Activated CD8-positive, alpha-beta memory T cell treated with anti-CD3 and anti-CD28 coated beads, Interleukin-2, amount 10 ng/mL, durations not matched to agents 7 days and 5 days (primary cell): ENCODE measurements at regions not wholly inside any gene's neighbourhood (a gene's known extent, or its start where the extent isn't known, plus 50 kb on each side); places are given as distances from the start of the nearest gene placed in this dataset.
"Not testable (repeated sequence)": the region's sequence is repeated elsewhere in the genome, so short reads cannot be mapped to it uniquely, and the experiment has no call there.

Source experiments
- ATAC-seq: fragments of 150-1000 bp; cut with Tn5 transposase; one replicate; pipeline ENCODE4 v1.10.0; 2021; ENCODE audit warnings: moderate library complexity
- CTCF ChIA-PET: fragments of 350-600 bp; sonication (Branson Sonifier 250); formaldehyde crosslinking; loops from one replicate; lab custom pipeline; 2021; ENCODE audit warnings: antibody characterized with exemption; lab: Charles Lee
- DNase-seq: peaks from one replicate; pipeline ENCODE4 v3.0.0-alpha.2; 2020
- H3K27ac Mint-ChIP-seq: one replicate; pipeline ENCODE4 v1.8.0; 2021; ENCODE audit warnings: mild to moderate bottlenecking, mixed read lengths
- H3K27me3 Mint-ChIP-seq: one replicate; pipeline ENCODE4 v1.8.0; 2021; ENCODE audit warnings: mixed read lengths
- H3K36me3 Mint-ChIP-seq: one replicate; pipeline ENCODE4 v1.8.0; 2021; ENCODE audit warnings: mild to moderate bottlenecking, mixed read lengths
- H3K4me1 Mint-ChIP-seq: one replicate; pipeline ENCODE4 v1.8.0; 2021; ENCODE audit warnings: mixed read lengths
- H3K4me3 Mint-ChIP-seq: one replicate; pipeline ENCODE4 v1.8.0; 2021; ENCODE audit warnings: mild to moderate bottlenecking, moderate library complexity, mixed read lengths
- H3K9me3 Mint-ChIP-seq: one replicate; pipeline ENCODE4 v1.8.0; 2022; ENCODE audit warnings: low read depth, mixed read lengths

GRCh38 chr3:80727561-80727960 is 959.8 kb upstream of the ROBO1 start:
- H3K9me3 Mint-ChIP-seq, H3K27ac Mint-ChIP-seq, H3K4me3 Mint-ChIP-seq, CTCF ChIA-PET, ATAC-seq, H3K4me1 Mint-ChIP-seq, H3K36me3 Mint-ChIP-seq, H3K27me3 Mint-ChIP-seq, DNase-seq: not testable (repeated sequence)

GRCh38 chr3:80709597-80710322 is 942.0 kb upstream of the ROBO1 start:
- CTCF ChIA-PET, H3K27me3 Mint-ChIP-seq, DNase-seq, H3K36me3 Mint-ChIP-seq, H3K27ac Mint-ChIP-seq, H3K4me1 Mint-ChIP-seq, ATAC-seq, H3K4me3 Mint-ChIP-seq: not testable (repeated sequence)
- peaks cover 17% of the 10 kb centered on the region for H3K9me3 Mint-ChIP-seq

- H3K9me3 Mint-ChIP-seq = peaks cover 21% of the 10 kb centered on the region
- ATAC-seq (no peak), DNase-seq (no peak)
- no peaks in the 10 kb centered on the region for H3K27me3 Mint-ChIP-seq
- no peak overlapping the region for H3K4me3 Mint-ChIP-seq
- no peaks in the 10 kb centered on the region for H3K36me3 Mint-ChIP-seq
- H3K4me1 Mint-ChIP-seq = no peaks in the 10 kb centered on the region
- CTCF ChIA-PET = no interaction called here
- no peak overlapping the region for H3K27ac Mint-ChIP-seq
Measured at GRCh38 chr3:80705290-80705689, 937.5 kb upstream of the ROBO1 start.

GRCh38 chr3:80701349-80701748 is 933.6 kb upstream of the ROBO1 start:
- no peaks in the 10 kb centered on the region for H3K36me3 Mint-ChIP-seq
- H3K4me3 Mint-ChIP-seq = no peak overlapping the region
- no peaks in the 10 kb centered on the region for H3K27me3 Mint-ChIP-seq
- DNase-seq (no peak), ATAC-seq (no peak)
- peaks cover 19% of the 10 kb centered on the region for H3K9me3 Mint-ChIP-seq
- no peaks in the 10 kb centered on the region for H3K4me1 Mint-ChIP-seq
- H3K27ac Mint-ChIP-seq = no peak overlapping the region
- CTCF ChIA-PET = no interaction called here

GRCh38 chr3:80697291-80697690 is 929.5 kb upstream of the ROBO1 start:
- no peak overlapping the region for H3K27ac Mint-ChIP-seq

GRCh38 chr3:80696280-80696679 is 928.5 kb upstream of the ROBO1 start:
- ATAC-seq (no peak), DNase-seq (no peak)
- CTCF ChIA-PET = no interaction called here
- Mint-ChIP-seq H3K4me3 (no peak overlapping the region), H3K27me3 (no peaks in the 10 kb centered on the region), H3K36me3 (no peaks in the 10 kb centered on the region), H3K4me1 (no peaks in the 10 kb centered on the region), H3K9me3 (peaks cover 10% of the 10 kb centered on the region), H3K27ac (no peak overlapping the region)

More at GRCh38 chr3:80697291-80697690, 929.5 kb upstream of the ROBO1 start:
- Mint-ChIP-seq H3K4me1 (no peaks in the 10 kb centered on the region), H3K27me3 (no peaks in the 10 kb centered on the region), H3K9me3 (peaks cover 8% of the 10 kb centered on the region), H3K36me3 (no peaks in the 10 kb centered on the region), H3K4me3 (no peak overlapping the region)
- ATAC-seq = no peak
- CTCF ChIA-PET = no interaction called here
- no peak for DNase-seq

GRCh38 chr3:80688814-80689213 is 921.0 kb upstream of the ROBO1 start:
- H3K4me1 Mint-ChIP-seq = no peaks in the 10 kb centered on the region
- peaks cover 7% of the 10 kb centered on the region for H3K9me3 Mint-ChIP-seq
- no peaks in the 10 kb centered on the region for H3K36me3 Mint-ChIP-seq
- CTCF ChIA-PET = no interaction called here
- no peaks in the 10 kb centered on the region for H3K27me3 Mint-ChIP-seq
- ATAC-seq = no peak
- no peak overlapping the region for H3K27ac Mint-ChIP-seq
- no peak overlapping the region for H3K4me3 Mint-ChIP-seq
- DNase-seq = no peak

- DNase-seq = no peak
- Mint-ChIP-seq H3K36me3 (no peaks in the 10 kb centered on the region), H3K4me1 (no peaks in the 10 kb centered on the region), H3K27me3 (no peaks in the 10 kb centered on the region), H3K4me3 (no peak overlapping the region), H3K9me3 (peaks cover 8% of the 10 kb centered on the region), H3K27ac (no peak overlapping the region)
- CTCF ChIA-PET = no interaction called here
- ATAC-seq = no peak
Measured at GRCh38 chr3:80682951-80683350, 915.2 kb upstream of the ROBO1 start.

GRCh38 chr3:80682235-80682634 is 914.4 kb upstream of the ROBO1 start:
- no peak for DNase-seq
- Mint-ChIP-seq H3K27me3 (no peaks in the 10 kb centered on the region), H3K9me3 (peaks cover 8% of the 10 kb centered on the region), H3K4me1 (no peaks in the 10 kb centered on the region), H3K27ac (no peak overlapping the region), H3K4me3 (no peak overlapping the region), H3K36me3 (no peaks in the 10 kb centered on the region)
- CTCF ChIA-PET = no interaction called here
- no peak for ATAC-seq

GRCh38 chr3:80677796-80678195 is 910.0 kb upstream of the ROBO1 start:
- ATAC-seq (no peak), DNase-seq (no peak)
- no peak overlapping the region for H3K27ac Mint-ChIP-seq
- H3K9me3 Mint-ChIP-seq = peaks cover 13% of the 10 kb centered on the region
- H3K27me3 Mint-ChIP-seq = no peaks in the 10 kb centered on the region
- H3K4me3 Mint-ChIP-seq = no peak overlapping the region
- H3K36me3 Mint-ChIP-seq = no peaks in the 10 kb centered on the region
- no peaks in the 10 kb centered on the region for H3K4me1 Mint-ChIP-seq
- CTCF ChIA-PET = no interaction called here

GRCh38 chr3:80676866-80677265 is 909.1 kb upstream of the ROBO1 start:
- H3K27me3 Mint-ChIP-seq = no peaks in the 10 kb centered on the region
- no peak overlapping the region for H3K27ac Mint-ChIP-seq
- ATAC-seq = no peak
- no peak for DNase-seq
- H3K36me3 Mint-ChIP-seq = no peaks in the 10 kb centered on the region
- H3K4me3 Mint-ChIP-seq = no peak overlapping the region
- no peaks in the 10 kb centered on the region for H3K4me1 Mint-ChIP-seq
- H3K9me3 Mint-ChIP-seq = peaks cover 9% of the 10 kb centered on the region
- CTCF ChIA-PET = no interaction called here

GRCh38 chr3:80676261-80676660 is 908.5 kb upstream of the ROBO1 start:
- ATAC-seq (no peak), DNase-seq (no peak)
- no peak overlapping the region for H3K27ac Mint-ChIP-seq
- H3K4me3 Mint-ChIP-seq = no peak overlapping the region
- H3K4me1 Mint-ChIP-seq = no peaks in the 10 kb centered on the region
- peaks cover 9% of the 10 kb centered on the region for H3K9me3 Mint-ChIP-seq
- H3K27me3 Mint-ChIP-seq = no peaks in the 10 kb centered on the region
- H3K36me3 Mint-ChIP-seq = no peaks in the 10 kb centered on the region
- CTCF ChIA-PET = no interaction called here

- Mint-ChIP-seq H3K27me3 (no peaks in the 10 kb centered on the region), H3K36me3 (no peaks in the 10 kb centered on the region), H3K27ac (no peak overlapping the region), H3K4me3 (no peak overlapping the region), H3K9me3 (peaks cover 9% of the 10 kb centered on the region), H3K4me1 (no peaks in the 10 kb centered on the region)
- ATAC-seq (no peak), DNase-seq (no peak)
- CTCF ChIA-PET = no interaction called here
Measured at GRCh38 chr3:80675790-80676189, 908.0 kb upstream of the ROBO1 start.

GRCh38 chr3:80668600-80669294 is 900.9 kb upstream of the ROBO1 start:
- CTCF ChIA-PET = no interaction called here
- ATAC-seq (no peak), DNase-seq (no peak)
- Mint-ChIP-seq H3K4me3 (no peak overlapping the region), H3K27me3 (no peaks in the 10 kb centered on the region), H3K9me3 (peaks cover 7% of the 10 kb centered on the region), H3K27ac (no peak overlapping the region), H3K4me1 (no peaks in the 10 kb centered on the region), H3K36me3 (no peaks in the 10 kb centered on the region)
